GM12874 (cell line): ENCODE measurements at regions not wholly inside any gene's neighbourhood (a gene's known extent, or its start where the extent isn't known, plus 50 kb on each side); places are given as distances from the start of the nearest gene placed in this dataset.

Experiments used
- TF ChIP-seq, protein P1 (sequence below): IDR thresholded peaks from 2 replicates; pipeline ENCODE4 v1.5.1; 2011; ENCODE audit warnings: low read depth, mild to moderate bottlenecking, control low read depth, low read length, moderate library complexity; ENCODE audit not compliant: insufficient read depth

DNA sequence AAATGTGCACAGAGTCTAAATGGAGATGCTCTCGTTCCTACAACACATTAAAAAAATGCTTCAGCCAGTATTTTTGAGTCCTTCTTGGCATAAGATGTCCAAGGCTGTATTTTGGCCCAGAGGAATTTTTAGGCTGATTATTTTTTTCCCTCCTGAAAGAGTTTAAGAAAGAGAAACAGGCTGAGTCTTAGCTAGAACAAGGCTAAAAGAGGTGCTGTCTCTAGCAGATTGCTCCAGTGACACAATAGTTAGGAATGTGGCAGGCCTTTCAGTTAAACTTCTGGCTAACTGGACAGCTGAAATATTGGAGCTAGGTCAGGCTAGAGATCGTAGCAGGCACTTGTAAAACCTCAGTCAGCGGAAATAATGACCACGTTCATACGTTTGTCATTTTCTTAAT is 271.4 kb upstream of the RARB start:
- TF ChIP-seq, protein P1, sequence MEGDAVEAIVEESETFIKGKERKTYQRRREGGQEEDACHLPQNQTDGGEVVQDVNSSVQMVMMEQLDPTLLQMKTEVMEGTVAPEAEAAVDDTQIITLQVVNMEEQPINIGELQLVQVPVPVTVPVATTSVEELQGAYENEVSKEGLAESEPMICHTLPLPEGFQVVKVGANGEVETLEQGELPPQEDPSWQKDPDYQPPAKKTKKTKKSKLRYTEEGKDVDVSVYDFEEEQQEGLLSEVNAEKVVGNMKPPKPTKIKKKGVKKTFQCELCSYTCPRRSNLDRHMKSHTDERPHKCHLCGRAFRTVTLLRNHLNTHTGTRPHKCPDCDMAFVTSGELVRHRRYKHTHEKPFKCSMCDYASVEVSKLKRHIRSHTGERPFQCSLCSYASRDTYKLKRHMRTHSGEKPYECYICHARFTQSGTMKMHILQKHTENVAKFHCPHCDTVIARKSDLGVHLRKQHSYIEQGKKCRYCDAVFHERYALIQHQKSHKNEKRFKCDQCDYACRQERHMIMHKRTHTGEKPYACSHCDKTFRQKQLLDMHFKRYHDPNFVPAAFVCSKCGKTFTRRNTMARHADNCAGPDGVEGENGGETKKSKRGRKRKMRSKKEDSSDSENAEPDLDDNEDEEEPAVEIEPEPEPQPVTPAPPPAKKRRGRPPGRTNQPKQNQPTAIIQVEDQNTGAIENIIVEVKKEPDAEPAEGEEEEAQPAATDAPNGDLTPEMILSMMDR: no peak

DNA sequence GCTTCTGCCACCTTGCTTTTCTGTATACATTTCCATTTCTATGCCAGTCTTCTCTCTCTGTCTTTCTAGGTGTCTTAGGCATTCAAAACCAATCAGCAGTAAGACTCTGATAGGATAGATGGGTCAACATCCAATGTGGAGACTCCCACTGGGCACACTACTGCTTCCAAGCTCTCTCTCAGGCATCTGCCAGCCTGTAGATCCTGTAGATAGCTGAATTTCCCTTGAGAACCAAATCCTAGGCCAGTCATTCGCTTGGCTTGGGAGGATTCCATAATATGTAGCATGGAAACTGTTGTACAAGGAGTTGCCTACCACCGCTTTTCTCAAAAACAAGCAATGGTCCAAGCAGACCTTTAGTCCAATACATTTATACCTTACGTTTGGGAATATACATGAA is 262.8 kb upstream of the RARB start:
- TF ChIP-seq, protein P1: no peak

DNA sequence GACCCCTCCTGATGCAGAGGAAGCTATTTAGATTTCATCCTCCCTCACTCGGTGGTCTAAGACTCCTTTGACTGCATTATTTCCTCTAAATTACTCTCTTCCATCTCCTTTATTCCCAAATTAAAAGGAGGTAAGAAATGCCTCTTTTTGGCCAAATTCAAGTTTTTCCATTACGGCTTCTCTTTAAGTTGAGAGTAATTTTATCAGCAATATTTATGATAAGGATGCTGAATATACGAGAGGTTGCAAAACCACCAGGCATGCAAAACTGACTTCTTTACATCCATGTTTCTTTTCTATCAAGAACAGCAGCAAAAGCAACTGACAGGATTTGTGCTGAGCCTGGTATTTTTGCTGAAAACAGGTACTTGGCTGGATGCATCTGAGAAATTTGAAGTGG is 262.0 kb upstream of the RARB start:
- TF ChIP-seq, protein P1: no peak

- TF ChIP-seq, protein P1: no peak
Observed at GRCh38 chr3:25169151-25169550, 258.9 kb upstream of the RARB start.

DNA sequence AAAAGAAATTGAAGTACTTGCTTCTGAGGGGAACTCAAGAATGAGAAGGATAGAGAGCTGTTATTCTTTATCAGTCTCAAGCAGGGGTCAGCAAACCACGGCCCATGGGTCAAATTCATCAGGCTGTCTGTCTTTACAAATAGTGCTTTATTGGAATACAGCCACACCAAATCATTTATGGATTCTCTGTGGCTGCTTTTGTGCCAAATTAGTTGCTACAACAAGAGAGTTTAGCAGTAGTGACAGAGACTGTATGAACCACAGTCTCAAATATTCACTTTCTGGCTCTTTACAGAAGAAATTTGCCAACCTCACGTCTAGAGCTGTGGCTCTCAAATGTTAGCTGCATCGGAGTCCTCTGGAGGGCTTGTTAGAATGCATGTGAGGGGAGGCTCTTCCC is 258.0 kb upstream of the RARB start:
- TF ChIP-seq, protein P1: no peak

DNA sequence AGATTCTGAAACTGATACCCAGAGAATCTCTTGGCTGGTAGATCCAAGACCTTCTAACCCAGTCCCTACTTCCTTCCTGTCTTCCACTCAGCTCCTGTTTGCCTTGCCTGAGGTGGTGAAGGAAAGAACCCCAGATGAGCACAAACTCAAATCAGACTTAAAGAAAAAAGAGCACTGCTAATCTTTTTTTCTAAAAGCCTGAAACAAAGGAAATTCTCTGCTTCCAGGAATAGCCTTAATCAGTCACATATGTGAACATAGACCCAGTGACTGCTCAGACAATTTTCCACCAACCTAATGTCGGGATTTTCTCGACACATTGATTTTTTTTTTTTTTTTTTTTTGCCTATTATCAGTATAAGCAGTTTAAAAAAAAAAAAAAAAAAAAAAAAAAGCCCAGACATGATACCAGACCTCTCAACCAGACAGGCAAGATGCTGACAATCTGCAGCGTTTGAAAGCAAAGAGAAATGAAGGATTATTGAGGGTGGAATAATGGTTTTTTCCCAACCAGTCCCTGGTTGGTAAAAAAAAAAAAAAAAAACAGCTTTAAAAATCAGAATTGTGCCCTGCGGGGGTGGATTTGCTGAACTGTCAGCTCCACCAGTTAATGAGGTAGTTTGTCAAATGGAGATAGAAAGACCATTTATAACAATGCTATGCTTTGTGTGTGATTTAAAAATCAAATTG is 256.8 kb upstream of the RARB start:
- TF ChIP-seq, protein P1: no peak

DNA sequence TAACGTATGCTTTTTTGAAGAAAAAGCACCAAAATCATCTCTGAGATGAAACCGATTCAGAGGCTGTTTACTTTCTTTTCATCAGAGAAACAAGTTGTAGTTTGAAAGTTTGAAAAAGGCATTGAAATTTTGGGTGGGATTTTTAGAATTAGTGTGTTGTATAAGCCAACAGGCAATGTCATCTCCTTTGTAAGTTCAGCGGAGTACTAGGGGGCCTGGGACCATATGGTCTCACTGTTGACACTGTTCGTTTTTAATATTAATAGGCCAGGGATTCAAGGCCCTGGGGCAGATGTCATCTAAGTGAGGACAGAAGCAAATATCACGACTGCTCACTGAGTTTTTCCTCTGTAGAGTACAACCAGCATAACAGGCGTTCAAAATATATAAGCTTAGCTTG is 256.2 kb upstream of the RARB start:
- TF ChIP-seq, protein P1: no peak
